Brain microvascular endothelial cell (primary cell): ENCODE measurements at regions not wholly inside any gene's neighbourhood (a gene's known extent, or its start where the extent isn't known, plus 50 kb on each side); places are given as distances from the start of the nearest gene placed in this dataset.

Source experiments
- DNase-seq: peaks from one replicate; pipeline ENCODE4 v3.0.0-alpha.2; 2020
- H3K27ac ChIP-seq: fragments of 250-450 bp; sonication (Bioruptor Pico); 2 replicates; pipeline ENCODE4 v1.5.1; 2020; ENCODE audit warnings: mild to moderate bottlenecking, moderate library complexity
- H3K27me3 ChIP-seq: fragments of 250-450 bp; sonication (Bioruptor Pico); replicated peaks from 2 replicates; pipeline ENCODE4 v1.5.1; 2020; ENCODE audit warnings: mild to moderate bottlenecking
- H3K36me3 ChIP-seq: fragments of 250-450 bp; sonication (Bioruptor Pico); replicated peaks from 2 replicates; pipeline ENCODE4 v1.5.1; 2020; ENCODE audit warnings: mild to moderate bottlenecking
- H3K4me3 ChIP-seq: 2 replicates; pipeline ENCODE4 v1.5.1; 2011; ENCODE audit warnings: low read depth, mild to moderate bottlenecking, control low read depth, low read length, moderate library complexity
- CTCF ChIP-seq: IDR thresholded peaks from 2 replicates; pipeline ENCODE4 v1.5.1; 2011; ENCODE audit warnings: low read depth, mild to moderate bottlenecking, moderate library complexity, low read length, control low read depth, inconsistent platforms; ENCODE audit errors: missing control alignments
- in situ Hi-C: cut with HindIII; loops from 2 replicates; pipeline ENCODE4 v1.10.0; 2017; ENCODE audit warnings: low sequenced_read_pairs, low pct_ligation_motif_present

GRCh38 chr4:22949161-22949855 lies 256.6 kb downstream of the GBA3 start:
- in situ Hi-C loops: no loop called here
- Histone ChIP-seq H3K36me3 (no peaks in the 10 kb centered on the region), H3K27ac (no peak overlapping the region), H3K27me3 (no peaks in the 10 kb centered on the region), H3K4me3 (no peak overlapping the region)
- no peak for DNase-seq
- TF ChIP-seq CTCF: no peak

GRCh38 chr4:22947851-22948250 lies 255.1 kb downstream of the GBA3 start:
- H3K4me3 ChIP-seq: no peak overlapping the region
- no peaks in the 10 kb centered on the region for H3K36me3 ChIP-seq
- DNase-seq: no peak
- H3K27ac ChIP-seq: no peak overlapping the region
- in situ Hi-C loops: no loop called here
- no peak for TF ChIP-seq CTCF
- H3K27me3 ChIP-seq: no peaks in the 10 kb centered on the region

- Histone ChIP-seq H3K36me3 (no peaks in the 10 kb centered on the region), H3K4me3 (no peak overlapping the region), H3K27ac (no peak overlapping the region), H3K27me3 (no peaks in the 10 kb centered on the region)
- DNase-seq: no peak
- no peak for TF ChIP-seq CTCF
- in situ Hi-C loops: no loop called here
These were observed 250.3 kb downstream of the GBA3 start for GRCh38 chr4:22942920-22943559.

- Histone ChIP-seq H3K4me3 (no peak overlapping the region), H3K36me3 (no peaks in the 10 kb centered on the region), H3K27me3 (no peaks in the 10 kb centered on the region), H3K27ac (no peak overlapping the region)
- no peak for TF ChIP-seq CTCF
- no peak for DNase-seq
- in situ Hi-C loops: no loop called here
These were observed 249.1 kb downstream of the GBA3 start for GRCh38 chr4:22941688-22942375.

- DNase-seq: no peak
- in situ Hi-C loops: no loop called here
- Histone ChIP-seq H3K4me3 (no peak overlapping the region), H3K36me3 (no peaks in the 10 kb centered on the region), H3K27me3 (no peaks in the 10 kb centered on the region), H3K27ac (no peak overlapping the region)
- no peak for TF ChIP-seq CTCF
These were observed 239.6 kb downstream of the GBA3 start for GRCh38 chr4:22932326-22932725.
